ENCODE measurements at regions not wholly inside any gene's neighbourhood (a gene's known extent, or its start where the extent isn't known, plus 50 kb on each side); places are given as distances from the start of the nearest gene placed in this dataset.

- H3K4me1 Mint-ChIP-seq: peaks cover 24% of the 10 kb centered on the region
- no peaks in the 10 kb centered on the region for H3K36me3 Mint-ChIP-seq
- H3K27me3 Mint-ChIP-seq: no peaks in the 10 kb centered on the region
- H3K9me3 Mint-ChIP-seq: no peaks in the 10 kb centered on the region
- H3K27ac Mint-ChIP-seq: no peak overlapping the region
- H3K4me3 Mint-ChIP-seq: no peak overlapping the region
- DNase-seq: no peak
Measured at GRCh38 chr2:234145057-234145456, 94.6 kb downstream of the SPP2 start.

- H3K36me3 Mint-ChIP-seq: no peaks in the 10 kb centered on the region
- no peaks in the 10 kb centered on the region for H3K9me3 Mint-ChIP-seq
- no peaks in the 10 kb centered on the region for H3K27me3 Mint-ChIP-seq
- peaks cover 21% of the 10 kb centered on the region for H3K4me1 Mint-ChIP-seq
- no peak for DNase-seq
- H3K4me3 Mint-ChIP-seq: no peak overlapping the region
- no peak overlapping the region for H3K27ac Mint-ChIP-seq
Measured at GRCh38 chr2:234143896-234144295, 93.4 kb downstream of the SPP2 start.

- Mint-ChIP-seq H3K27me3 (no peaks in the 10 kb centered on the region), H3K27ac (no peak overlapping the region), H3K9me3 (no peaks in the 10 kb centered on the region), H3K36me3 (no peaks in the 10 kb centered on the region), H3K4me1 (peaks cover 16% of the 10 kb centered on the region), H3K4me3 (no peak overlapping the region)
- DNase-seq: no peak
Measured at GRCh38 chr2:234142530-234142929, 92.0 kb downstream of the SPP2 start.

- no peak for DNase-seq
- H3K4me3 Mint-ChIP-seq: no peak overlapping the region
- no peaks in the 10 kb centered on the region for H3K9me3 Mint-ChIP-seq
- no peak overlapping the region for H3K27ac Mint-ChIP-seq
- no peaks in the 10 kb centered on the region for H3K36me3 Mint-ChIP-seq
- H3K4me1 Mint-ChIP-seq: peaks cover 23% of the 10 kb centered on the region
- no peaks in the 10 kb centered on the region for H3K27me3 Mint-ChIP-seq
Measured at GRCh38 chr2:234139755-234140154, 89.3 kb downstream of the SPP2 start.

GRCh38 chr2:234138836-234139235 is 88.3 kb downstream of the SPP2 start:
- peaks cover 23% of the 10 kb centered on the region for H3K4me1 Mint-ChIP-seq
- DNase-seq: no peak
- no peak overlapping the region for H3K4me3 Mint-ChIP-seq
- no peaks in the 10 kb centered on the region for H3K27me3 Mint-ChIP-seq
- no peaks in the 10 kb centered on the region for H3K9me3 Mint-ChIP-seq
- H3K27ac Mint-ChIP-seq: no peak overlapping the region
- H3K36me3 Mint-ChIP-seq: no peaks in the 10 kb centered on the region

GRCh38 chr2:234137400-234138014 is 87.0 kb downstream of the SPP2 start:
- H3K27me3 Mint-ChIP-seq: no peaks in the 10 kb centered on the region
- DNase-seq: no peak
- no peak overlapping the region for H3K27ac Mint-ChIP-seq
- H3K4me3 Mint-ChIP-seq: no peak overlapping the region
- H3K36me3 Mint-ChIP-seq: no peaks in the 10 kb centered on the region
- no peaks in the 10 kb centered on the region for H3K9me3 Mint-ChIP-seq
- peaks cover 23% of the 10 kb centered on the region for H3K4me1 Mint-ChIP-seq

GRCh38 chr2:234136461-234136860 is 86.0 kb downstream of the SPP2 start:
- peaks cover 23% of the 10 kb centered on the region for H3K4me1 Mint-ChIP-seq
- H3K36me3 Mint-ChIP-seq: no peaks in the 10 kb centered on the region
- H3K9me3 Mint-ChIP-seq: no peaks in the 10 kb centered on the region
- H3K27ac Mint-ChIP-seq: peak overlapping the region; percentile 60
- no peak for DNase-seq
- no peaks in the 10 kb centered on the region for H3K27me3 Mint-ChIP-seq
- H3K4me3 Mint-ChIP-seq: no peak overlapping the region

GRCh38 chr2:234135750-234136221 is 85.3 kb downstream of the SPP2 start:
- peak overlapping the region; percentile 31 for H3K27ac Mint-ChIP-seq
- no peaks in the 10 kb centered on the region for H3K36me3 Mint-ChIP-seq
- H3K4me1 Mint-ChIP-seq: peaks cover 23% of the 10 kb centered on the region
- no peak overlapping the region for H3K4me3 Mint-ChIP-seq
- H3K9me3 Mint-ChIP-seq: no peaks in the 10 kb centered on the region
- no peaks in the 10 kb centered on the region for H3K27me3 Mint-ChIP-seq
- DNase-seq: peak; percentile 48

GRCh38 chr2:234134496-234134895 is 84.0 kb downstream of the SPP2 start:
- peaks cover 23% of the 10 kb centered on the region for H3K4me1 Mint-ChIP-seq

GRCh38 chr2:234133004-234133403 is 82.5 kb downstream of the SPP2 start:
- no peak for DNase-seq
- Mint-ChIP-seq H3K4me3 (no peak overlapping the region), H3K36me3 (no peaks in the 10 kb centered on the region), H3K9me3 (no peaks in the 10 kb centered on the region), H3K27me3 (no peaks in the 10 kb centered on the region), H3K4me1 (peaks cover 23% of the 10 kb centered on the region), H3K27ac (no peak overlapping the region)

More at GRCh38 chr2:234134496-234134895, 84.0 kb downstream of the SPP2 start:
- Mint-ChIP-seq H3K9me3 (no peaks in the 10 kb centered on the region), H3K27ac (no peak overlapping the region), H3K4me3 (no peak overlapping the region), H3K27me3 (no peaks in the 10 kb centered on the region), H3K36me3 (no peaks in the 10 kb centered on the region)
- no peak for DNase-seq

GRCh38 chr2:234130777-234131181 is 80.3 kb downstream of the SPP2 start:
- DNase-seq: no peak
- no peak overlapping the region for H3K4me3 Mint-ChIP-seq
- H3K4me1 Mint-ChIP-seq: peaks cover 4% of the 10 kb centered on the region
- H3K27me3 Mint-ChIP-seq: no peaks in the 10 kb centered on the region
- no peaks in the 10 kb centered on the region for H3K36me3 Mint-ChIP-seq
- H3K27ac Mint-ChIP-seq: no peak overlapping the region
- H3K9me3 Mint-ChIP-seq: no peaks in the 10 kb centered on the region

- Mint-ChIP-seq H3K36me3 (no peaks in the 10 kb centered on the region), H3K27me3 (peaks cover 3% of the 10 kb centered on the region), H3K4me1 (no peaks in the 10 kb centered on the region), H3K4me3 (no peak overlapping the region), H3K27ac (no peak overlapping the region), H3K9me3 (no peaks in the 10 kb centered on the region)
- no peak for DNase-seq
Measured at GRCh38 chr2:234128606-234129005, 78.1 kb downstream of the SPP2 start.

All from activated naive CD8-positive, alpha-beta T cell treated with anti-CD3 and anti-CD28 coated beads for 36 hours (primary cell).